BJ (cell line): ENCODE measurements at regions not wholly inside any gene's neighbourhood (a gene's known extent, or its start where the extent isn't known, plus 50 kb on each side); places are given as distances from the start of the nearest gene placed in this dataset.

Experiments
- CTCF ChIA-PET: fragments of 350-600 bp; formaldehyde crosslinking; extraction: SDS; loops from one replicate; lab custom pipeline; 2021; ENCODE audit warnings: antibody characterized with exemption, inconsistent platforms; lab: Yijun Ruan, JAX
- POLR2A ChIA-PET: fragments of 300-600 bp; sonication (Branson Sonifier 250); formaldehyde crosslinking; extraction: SDS; loops from one replicate; lab custom pipeline; 2021; ENCODE audit warnings: antibody characterized with exemption; lab: Charles Lee
- DNase-seq: peaks from one replicate; pipeline ENCODE4 v3.0.0-alpha.2; 2011; ENCODE audit warnings: low read depth
- H3K27me3 ChIP-seq: 2 replicates; pipeline ENCODE4 v1.6.0; 2011; ENCODE audit warnings: low read length; ENCODE audit not compliant: control insufficient read depth, insufficient read depth
- H3K36me3 ChIP-seq: 2 replicates; pipeline ENCODE4 v1.5.1; 2011; ENCODE audit warnings: low read length; ENCODE audit not compliant: control insufficient read depth, insufficient read depth
- H3K4me3 ChIP-seq: 2 replicates; pipeline ENCODE4 v1.5.1; 2011; ENCODE audit warnings: low read depth, mild to moderate bottlenecking, control low read depth, low read length
- CTCF ChIP-seq: IDR thresholded peaks from 2 replicates; pipeline ENCODE4 v1.5.1; 2011; ENCODE audit warnings: low read depth, mild to moderate bottlenecking, control low read depth, inconsistent platforms, low read length, moderate library complexity; ENCODE audit not compliant: insufficient read depth

DNA sequence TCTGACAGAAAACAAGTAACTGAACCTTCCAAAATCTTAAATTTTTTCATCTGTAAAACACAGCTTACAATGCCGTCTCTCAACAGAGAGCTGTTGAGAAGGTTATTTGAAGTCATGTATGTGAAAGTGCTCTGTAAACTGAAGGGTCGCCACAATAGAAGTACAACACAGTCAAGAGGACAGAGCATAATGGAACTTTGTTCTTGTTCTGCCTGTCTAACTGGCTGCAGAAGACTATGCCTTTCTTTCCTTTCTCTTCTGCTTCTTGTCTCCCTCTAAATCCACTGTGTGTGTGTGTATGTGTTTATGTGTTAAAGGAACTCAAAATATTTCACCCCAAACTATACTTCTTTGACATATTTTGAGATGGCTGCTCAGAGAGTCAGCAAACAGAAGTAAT is 365.8 kb upstream of the RND3 start:
- DNase-seq, result no peak
- no peaks in the 10 kb centered on the region for H3K27me3 ChIP-seq
- CTCF ChIA-PET, result no interaction called here
- POLR2A ChIA-PET, result no interaction called here
- H3K36me3 ChIP-seq, result no peaks in the 10 kb centered on the region
- no peak for TF ChIP-seq CTCF
- H3K4me3 ChIP-seq, result no peak overlapping the region

GRCh38 chr2:150850641-150851040 is 363.2 kb upstream of the RND3 start:
- ChIA-PET CTCF (interaction anchor here (1.1 kb wide), 2 partner anchors 9 to 15 kb away, joined by 3 to 4 read pairs; no protein-coding TSS in a partner anchor), POLR2A (no interaction called here)
- TF ChIP-seq CTCF, result no peak
- no peak overlapping the region for H3K4me3 ChIP-seq
- no peaks in the 10 kb centered on the region for H3K36me3 ChIP-seq
- no peak for DNase-seq
- no peaks in the 10 kb centered on the region for H3K27me3 ChIP-seq

DNA sequence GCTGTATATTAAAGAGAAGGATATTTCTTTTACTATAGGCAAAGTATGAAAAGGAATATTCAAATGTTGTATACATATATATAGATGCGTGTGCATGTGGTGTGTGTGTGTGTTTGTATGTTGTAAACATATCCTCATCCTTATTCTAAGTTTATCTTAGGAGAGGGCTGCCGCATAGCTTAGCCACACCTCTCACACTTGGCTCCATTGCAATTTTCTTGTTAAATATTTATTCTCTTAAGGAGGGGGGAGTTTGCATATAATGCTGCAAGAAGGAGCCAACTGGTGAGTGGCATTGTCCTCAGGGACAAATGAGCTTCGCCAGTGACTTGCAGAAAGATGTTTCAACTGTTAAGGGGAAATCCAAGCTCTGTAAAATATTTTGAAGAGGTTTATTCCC is 360.1 kb upstream of the RND3 start:
- no peaks in the 10 kb centered on the region for H3K36me3 ChIP-seq
- ChIA-PET CTCF (no interaction called here), POLR2A (no interaction called here)
- no peak for TF ChIP-seq CTCF
- no peak overlapping the region for H3K4me3 ChIP-seq
- DNase-seq, result no peak
- no peaks in the 10 kb centered on the region for H3K27me3 ChIP-seq

GRCh38 chr2:150846691-150847090 is 359.2 kb upstream of the RND3 start:
- CTCF ChIA-PET, result interaction anchor here (1.0 kb wide), 1 partner anchor 13 kb away, joined by 3 read pairs; no protein-coding TSS in a partner anchor
- TF ChIP-seq CTCF, result no peak
- Histone ChIP-seq H3K36me3 (no peaks in the 10 kb centered on the region), H3K4me3 (no peak overlapping the region), H3K27me3 (no peaks in the 10 kb centered on the region)
- DNase-seq, result no peak
- POLR2A ChIA-PET, result no interaction called here

DNA sequence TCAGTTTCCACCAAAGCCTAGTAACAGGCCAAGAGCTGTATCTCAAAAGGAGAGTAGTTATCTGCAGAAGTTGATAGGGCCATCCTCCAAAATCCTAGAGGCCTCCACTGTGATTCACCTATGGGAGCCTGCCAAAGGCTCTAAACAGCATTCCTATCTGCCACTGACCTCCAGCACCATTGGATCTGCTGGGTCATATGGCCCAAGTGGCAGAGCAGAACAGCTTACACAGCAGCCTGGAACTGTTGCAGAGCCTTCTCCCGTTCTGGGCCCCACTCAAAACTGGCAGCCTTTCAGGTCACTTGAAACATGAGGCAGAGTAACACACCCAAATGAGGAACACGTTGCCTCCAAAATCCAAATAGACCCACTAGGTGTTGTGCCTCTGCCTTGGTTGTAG is 345.2 kb upstream of the RND3 start:
- no peak for TF ChIP-seq CTCF
- CTCF ChIA-PET, result interaction anchor here (1.6 kb wide), 1 partner anchor 16 kb away, joined by 3 read pairs; no protein-coding TSS in a partner anchor
- no peak for DNase-seq

More for the DNA sequence above, 345.2 kb upstream of the RND3 start:
- H3K36me3 ChIP-seq, result no peaks in the 10 kb centered on the region
- no peak overlapping the region for H3K4me3 ChIP-seq
- POLR2A ChIA-PET, result no interaction called here
- H3K27me3 ChIP-seq, result no peaks in the 10 kb centered on the region
